ENCODE measurements at regions not wholly inside any gene's neighbourhood (a gene's known extent, or its start where the extent isn't known, plus 50 kb on each side); places are given as distances from the start of the nearest gene placed in this dataset.

DNA sequence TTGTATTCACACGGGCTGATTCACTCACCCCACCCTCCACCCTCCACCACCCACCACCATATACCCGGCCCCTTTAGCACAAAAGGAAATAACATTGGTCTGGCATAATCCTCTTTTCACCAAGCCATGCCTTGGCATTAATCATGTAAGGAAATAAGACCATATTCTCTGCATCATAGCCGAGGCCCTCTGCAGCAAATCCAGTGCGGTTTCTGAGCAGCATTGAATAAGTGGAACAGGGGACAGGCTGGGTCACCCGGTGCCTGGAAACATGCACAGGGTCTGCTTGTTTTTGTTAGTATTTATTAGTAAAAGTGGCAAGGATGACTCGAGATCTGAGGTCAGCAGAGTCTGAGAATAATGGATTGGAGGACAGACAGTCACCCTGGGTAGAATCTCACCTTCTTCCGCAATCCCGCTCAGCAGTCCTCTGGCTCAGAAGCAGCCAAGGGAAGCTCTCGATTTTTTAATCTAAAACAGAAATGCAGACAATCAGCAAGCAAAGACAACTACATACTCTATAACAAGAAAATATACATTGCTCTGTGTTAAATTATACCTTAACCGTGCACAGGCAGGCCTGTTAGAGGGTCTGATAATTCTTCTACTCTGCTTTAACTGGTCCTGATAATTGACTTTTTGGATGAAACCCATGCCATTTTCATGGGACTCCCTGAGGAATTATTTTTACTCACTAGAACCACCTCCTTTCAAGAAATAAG is 52.4 kb upstream of the CDC42BPA start:
- DNase-seq, result no peak

- DNase-seq, result no peak
These were observed 50.9 kb upstream of the CDC42BPA start for GRCh38 chr1:227369102-227369760.

Data from C1 segment of cervical spinal cord (tissue), 14 donors.